ENCODE measurements at regions not wholly inside any gene's neighbourhood (a gene's known extent, or its start where the extent isn't known, plus 50 kb on each side); places are given as distances from the start of the nearest gene placed in this dataset.

GRCh38 chr6:112468359-112468758 lies 121.2 kb downstream of the RFPL4B start:
- peak overlapping the region; percentile 68 for H3K27ac Mint-ChIP-seq (ENCODE audit: unreplicated experiment)
- no peaks in the 10 kb centered on the region for H3K9me3 Mint-ChIP-seq (ENCODE audit: unreplicated experiment)
- H3K4me3 Mint-ChIP-seq (ENCODE audit: unreplicated experiment), result no peak overlapping the region
- H3K27me3 Mint-ChIP-seq (ENCODE audit: unreplicated experiment), result no peaks in the 10 kb centered on the region
- DNase-seq (ENCODE audit: extremely low spot score, unreplicated experiment), result no peak
- H3K4me1 Mint-ChIP-seq (ENCODE audit: unreplicated experiment), result peaks cover 35% of the 10 kb centered on the region
- peaks cover 2% of the 10 kb centered on the region for H3K36me3 Mint-ChIP-seq (ENCODE audit: unreplicated experiment)
- no peak for TF ChIP-seq CTCF (IDR thresholded peaks at IDR 0.05)

GRCh38 chr6:112469306-112469705 lies 122.2 kb downstream of the RFPL4B start:
- H3K9me3 Mint-ChIP-seq (ENCODE audit: unreplicated experiment), result no peaks in the 10 kb centered on the region
- no peak for DNase-seq (ENCODE audit: extremely low spot score, unreplicated experiment)
- TF ChIP-seq CTCF (IDR thresholded peaks at IDR 0.05), result no peak
- H3K27me3 Mint-ChIP-seq (ENCODE audit: unreplicated experiment), result no peaks in the 10 kb centered on the region
- H3K36me3 Mint-ChIP-seq (ENCODE audit: unreplicated experiment), result peaks cover 2% of the 10 kb centered on the region
- no peak overlapping the region for H3K4me3 Mint-ChIP-seq (ENCODE audit: unreplicated experiment)
- peak overlapping the region; percentile 68 for H3K27ac Mint-ChIP-seq (ENCODE audit: unreplicated experiment)
- H3K4me1 Mint-ChIP-seq (ENCODE audit: unreplicated experiment), result peaks cover 35% of the 10 kb centered on the region

- no peak overlapping the region for H3K4me3 Mint-ChIP-seq (ENCODE audit: unreplicated experiment)
- H3K27ac Mint-ChIP-seq (ENCODE audit: unreplicated experiment), result no peak overlapping the region
- H3K4me1 Mint-ChIP-seq (ENCODE audit: unreplicated experiment), result peaks cover 39% of the 10 kb centered on the region
- H3K9me3 Mint-ChIP-seq (ENCODE audit: unreplicated experiment), result no peaks in the 10 kb centered on the region
- peaks cover 2% of the 10 kb centered on the region for H3K36me3 Mint-ChIP-seq (ENCODE audit: unreplicated experiment)
- no peak for TF ChIP-seq CTCF (IDR thresholded peaks at IDR 0.05)
- no peak for DNase-seq (ENCODE audit: extremely low spot score, unreplicated experiment)
- H3K27me3 Mint-ChIP-seq (ENCODE audit: unreplicated experiment), result no peaks in the 10 kb centered on the region
Observed at GRCh38 chr6:112470376-112470775, 123.2 kb downstream of the RFPL4B start.

GRCh38 chr6:112470950-112471349 lies 123.8 kb downstream of the RFPL4B start:
- Mint-ChIP-seq H3K27ac (ENCODE audit: unreplicated experiment) (no peak overlapping the region), H3K27me3 (ENCODE audit: unreplicated experiment) (no peaks in the 10 kb centered on the region), H3K4me1 (ENCODE audit: unreplicated experiment) (peaks cover 42% of the 10 kb centered on the region), H3K36me3 (ENCODE audit: unreplicated experiment) (peaks cover 2% of the 10 kb centered on the region), H3K4me3 (ENCODE audit: unreplicated experiment) (no peak overlapping the region), H3K9me3 (ENCODE audit: unreplicated experiment) (no peaks in the 10 kb centered on the region)
- DNase-seq (ENCODE audit: extremely low spot score, unreplicated experiment), result no peak
- no peak for TF ChIP-seq CTCF (IDR thresholded peaks at IDR 0.05)

GRCh38 chr6:112475083-112475482 lies 128.0 kb downstream of the RFPL4B start:
- H3K9me3 Mint-ChIP-seq (ENCODE audit: unreplicated experiment), result no peaks in the 10 kb centered on the region
- H3K27me3 Mint-ChIP-seq (ENCODE audit: unreplicated experiment), result no peaks in the 10 kb centered on the region
- DNase-seq (ENCODE audit: extremely low spot score, unreplicated experiment), result no peak
- H3K4me3 Mint-ChIP-seq (ENCODE audit: unreplicated experiment), result no peak overlapping the region
- H3K36me3 Mint-ChIP-seq (ENCODE audit: unreplicated experiment), result no peaks in the 10 kb centered on the region
- no peak for TF ChIP-seq CTCF (IDR thresholded peaks at IDR 0.05)
- H3K27ac Mint-ChIP-seq (ENCODE audit: unreplicated experiment), result no peak overlapping the region
- H3K4me1 Mint-ChIP-seq (ENCODE audit: unreplicated experiment), result peaks cover 22% of the 10 kb centered on the region

All from osteocyte (in vitro differentiated cells).